Esophagus muscularis mucosa (tissue), 3 donors: ENCODE measurements at regions not wholly inside any gene's neighbourhood (a gene's known extent, or its start where the extent isn't known, plus 50 kb on each side); places are given as distances from the start of the nearest gene placed in this dataset.

Experiments
- CTCF ChIP-seq, 3 experiments: fragments of 200-600 bp in 2 of 3; fragments of 450-650 bp in 1 of 3; sonication (generic) in 2 of 3; IDR thresholded peaks; one replicate each; pipeline ENCODE4 v1.5.1; 2017 to 2019; ENCODE audit warnings: antibody characterized with exemption in 3 of 3, mild to moderate bottlenecking in 2 of 3, moderate library complexity in 1 of 3
- POLR2A ChIP-seq: fragments of 450-650 bp; IDR thresholded peaks from one replicate; pipeline ENCODE4 v1.6.1; 2017; ENCODE audit warnings: antibody characterized with exemption, moderate library complexity, mild to moderate bottlenecking, low read depth

- TF ChIP-seq POLR2A (no peak), CTCF (IDR thresholded peaks at IDR 0.05) (no peak)
Measured at GRCh38 chr1:115183721-115184259, 94.5 kb upstream of the TSPAN2 start.
